Colon (tissue), 2 donors: ENCODE measurements at regions not wholly inside any gene's neighbourhood (a gene's known extent, or its start where the extent isn't known, plus 50 kb on each side); places are given as distances from the start of the nearest gene placed in this dataset.

Experiments used
- FAIRE-seq: peaks from 2 replicates; lab custom pipeline; 2012; peaks lifted over from hg19 to GRCh38; lab: Jason Lieb, UNC
- donor health status: control.
- donor health status: control.

DNA sequence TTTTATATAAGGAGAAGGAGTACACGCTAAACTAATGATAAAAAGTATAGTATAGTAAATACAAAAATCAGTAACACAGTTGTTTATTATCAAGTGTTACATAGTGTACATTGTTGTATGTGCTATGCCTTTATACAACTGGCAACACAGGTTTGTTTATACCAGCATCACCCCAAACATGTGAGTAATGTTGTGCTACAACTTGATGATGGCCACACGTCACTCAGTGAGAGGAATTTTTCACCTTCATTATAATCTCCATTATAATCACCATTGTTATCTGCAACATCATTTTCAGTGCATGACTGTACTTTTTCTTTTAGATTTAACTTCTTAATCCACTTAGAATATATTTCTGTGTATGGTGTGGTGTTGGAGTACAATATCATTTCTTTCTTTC is 204.0 kb upstream of the CTNNB1 start:
- FAIRE-seq = no peak

DNA sequence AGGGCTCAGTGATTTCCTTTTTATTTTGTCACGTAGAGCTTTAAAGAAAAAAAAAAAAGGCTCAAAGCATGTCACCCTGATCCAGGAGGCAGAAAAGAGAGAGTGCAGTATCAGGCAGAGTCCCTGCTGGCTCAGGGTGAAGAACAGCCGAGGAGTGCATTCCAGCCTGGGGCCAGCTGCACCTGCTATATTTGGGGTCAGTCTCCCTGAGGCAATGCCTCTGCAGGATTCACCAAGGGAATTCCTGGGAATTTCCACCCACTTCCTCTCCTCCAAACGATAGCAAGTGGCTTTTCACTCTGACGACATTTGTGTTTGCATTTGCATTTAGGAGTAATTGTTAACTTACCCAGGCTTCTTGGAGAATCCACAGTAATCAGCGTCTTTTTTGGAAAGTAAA is 202.9 kb upstream of the CTNNB1 start:
- FAIRE-seq = no peak

DNA sequence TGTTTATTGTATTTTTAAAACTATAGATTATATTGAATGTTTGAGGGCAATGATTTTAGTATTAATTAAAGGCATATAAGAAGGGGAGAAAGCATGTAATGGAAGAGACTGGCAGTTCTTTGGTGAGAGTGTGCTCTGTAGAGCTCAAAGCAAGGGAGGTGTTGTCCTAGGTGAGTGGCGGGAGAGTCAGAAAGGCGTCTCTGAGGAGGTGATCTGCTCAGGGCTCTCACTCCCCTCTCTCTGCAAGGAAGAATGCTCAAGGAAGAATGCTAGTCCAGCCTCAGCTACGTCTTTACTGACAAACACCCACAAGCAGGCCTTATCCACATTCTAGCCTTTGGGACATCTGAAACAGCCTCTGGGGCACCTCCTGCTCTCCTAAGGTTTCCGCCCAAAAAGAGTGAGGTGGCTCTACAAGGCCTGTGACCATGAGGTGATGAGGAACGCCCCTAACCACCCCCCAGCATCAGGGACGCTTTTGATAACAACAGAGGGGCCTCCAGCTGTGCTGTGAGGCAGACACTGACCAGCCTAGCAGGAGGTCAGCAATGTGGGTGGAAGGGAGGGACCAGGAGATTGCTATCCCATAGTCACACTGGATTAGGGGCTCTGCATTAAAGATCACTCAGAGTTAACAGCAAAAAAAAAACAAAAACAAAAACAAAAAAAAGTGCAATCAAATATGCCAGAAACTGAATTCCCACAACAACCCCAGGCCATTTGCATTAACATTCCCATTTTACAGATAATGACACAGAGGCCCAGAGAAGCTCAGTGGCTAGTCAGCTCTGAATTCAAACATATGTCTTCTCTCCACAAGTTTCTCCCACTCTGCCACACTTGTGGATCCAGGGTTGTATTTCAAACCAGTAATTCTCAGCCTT is 202.2 kb upstream of the CTNNB1 start:
- FAIRE-seq = no peak

DNA sequence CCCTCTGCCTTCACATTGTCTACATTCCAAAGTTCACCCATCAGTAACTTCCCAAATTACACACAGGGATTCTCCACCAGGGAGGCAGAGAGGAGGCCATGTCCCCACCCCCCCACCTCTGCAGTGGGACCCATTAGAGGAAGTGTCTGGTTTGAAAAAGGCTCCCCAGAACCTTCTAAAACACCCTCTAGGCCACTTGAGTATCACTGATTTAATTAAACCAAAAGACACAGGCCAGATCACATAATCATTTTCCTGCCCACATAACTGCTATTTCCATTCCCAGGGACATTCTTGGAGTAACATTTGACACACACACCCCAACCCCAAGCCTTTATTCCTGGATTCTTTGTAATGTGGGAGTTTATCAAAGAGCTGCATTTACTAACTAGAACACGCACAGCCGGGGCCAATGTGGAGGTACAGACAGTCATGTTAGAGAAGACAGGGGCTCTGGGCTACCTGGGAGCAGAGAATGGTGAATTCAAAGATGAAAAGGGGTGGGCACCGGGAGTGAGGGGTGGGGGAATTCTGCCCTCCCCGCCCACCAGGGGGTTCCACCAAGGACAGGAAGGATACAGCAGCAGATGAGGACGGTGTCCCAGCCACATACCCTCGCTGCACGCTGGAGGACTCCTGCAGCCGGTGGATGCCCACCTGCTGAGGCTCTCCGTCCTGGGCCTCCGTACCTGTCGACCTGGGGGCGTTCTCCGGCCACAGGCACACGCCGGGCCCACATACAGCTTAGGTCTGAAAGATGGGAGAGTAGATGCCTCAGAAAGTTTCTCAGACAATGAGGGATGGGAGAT is 201.4 kb upstream of the CTNNB1 start:
- FAIRE-seq = no peak

DNA sequence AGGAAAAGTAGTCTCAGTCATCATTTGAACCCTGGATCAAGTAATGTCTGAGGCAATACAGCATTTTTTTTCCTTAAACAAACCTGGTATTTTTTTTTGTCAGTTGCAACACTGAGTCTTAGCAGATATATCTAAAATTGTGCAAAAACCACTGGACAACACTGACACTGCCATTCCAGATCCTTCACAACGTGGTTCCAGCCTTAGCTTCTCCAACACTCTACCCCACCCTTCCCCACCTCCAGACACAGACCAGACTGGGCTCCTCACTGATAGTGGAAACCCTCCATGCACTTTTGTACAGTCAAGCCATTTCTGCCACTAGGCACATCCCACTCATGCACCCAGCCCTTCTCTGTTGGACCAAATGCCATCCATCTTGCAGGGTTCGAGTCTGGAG is 199.6 kb upstream of the CTNNB1 start:
- FAIRE-seq = no peak

DNA sequence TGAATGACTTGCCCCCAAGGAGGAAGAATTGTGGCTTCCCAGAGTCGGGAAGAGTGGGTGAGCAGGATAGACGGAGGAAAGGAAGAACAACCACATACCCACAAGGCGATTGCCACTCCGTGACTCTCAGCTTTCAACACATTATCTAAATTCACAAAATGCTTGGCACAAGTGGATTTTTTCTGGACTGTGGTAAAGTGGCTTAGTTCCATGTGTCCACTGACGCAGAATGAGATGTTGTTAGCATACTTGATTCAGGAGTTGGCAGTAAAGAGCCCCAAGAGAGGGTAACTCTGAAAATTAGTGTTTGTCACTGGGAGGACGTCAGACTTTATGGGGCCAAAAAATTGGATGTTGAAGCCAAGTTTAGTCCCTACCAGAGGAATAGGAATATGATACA is 198.8 kb upstream of the CTNNB1 start:
- no peak for FAIRE-seq

DNA sequence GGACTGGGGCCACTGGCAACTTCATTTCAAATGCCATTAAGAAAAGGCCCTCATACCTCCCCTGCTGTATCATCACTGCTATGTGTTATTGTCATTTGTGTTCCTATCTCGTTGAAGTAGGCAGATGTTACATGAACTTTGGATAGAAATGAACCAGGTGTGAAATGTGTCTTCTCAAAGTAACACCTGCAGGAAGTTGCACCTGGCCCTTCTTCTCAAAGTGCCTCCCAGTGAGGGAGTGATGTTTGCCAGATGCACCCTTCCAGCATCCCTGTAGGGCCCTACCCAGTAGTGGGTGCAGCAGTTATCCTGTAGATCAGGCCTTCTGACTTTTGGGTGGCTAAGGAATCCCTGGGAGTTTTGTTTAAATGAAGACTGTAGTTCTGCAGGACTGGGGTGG is 197.7 kb upstream of the CTNNB1 start:
- no peak for FAIRE-seq

DNA sequence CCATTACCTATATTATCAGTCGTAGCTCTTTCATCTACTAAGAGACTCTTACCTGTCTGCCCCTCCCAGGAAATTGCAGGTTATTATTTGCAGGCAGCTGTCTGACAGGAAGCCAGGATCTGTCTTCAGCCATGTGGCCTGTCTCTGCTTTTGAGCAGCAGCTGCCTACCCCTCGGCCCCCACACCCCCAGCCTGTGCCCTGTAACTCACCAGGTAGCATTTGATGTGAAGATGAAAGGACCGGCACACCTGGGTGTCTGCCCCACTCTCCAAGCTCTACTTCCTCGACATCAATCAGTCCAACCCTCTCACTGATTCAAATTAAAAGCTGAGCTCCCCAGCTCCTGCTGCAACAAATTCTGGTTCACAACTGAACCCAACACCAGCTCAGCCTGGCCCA is 197.2 kb upstream of the CTNNB1 start:
- no peak for FAIRE-seq

DNA sequence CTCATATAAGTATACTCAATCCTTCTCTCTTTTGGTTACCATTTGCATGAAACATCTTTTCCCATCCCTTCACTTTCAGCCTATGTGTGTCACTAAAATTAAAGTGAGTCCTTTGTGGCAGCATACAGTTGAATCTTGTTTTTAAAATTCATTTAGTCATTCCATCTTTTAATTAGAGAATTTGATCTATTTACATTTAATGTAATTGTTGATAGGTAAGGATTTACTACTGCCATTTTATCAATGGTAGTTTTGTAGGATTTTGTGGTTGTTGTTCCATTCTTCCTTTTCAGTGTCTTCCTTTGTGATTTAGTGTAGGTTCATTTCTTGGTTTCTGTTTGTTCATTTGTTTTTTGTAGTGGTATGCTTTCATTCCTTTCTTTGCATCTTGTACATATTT is 191.9 kb upstream of the CTNNB1 start:
- FAIRE-seq = no peak

DNA sequence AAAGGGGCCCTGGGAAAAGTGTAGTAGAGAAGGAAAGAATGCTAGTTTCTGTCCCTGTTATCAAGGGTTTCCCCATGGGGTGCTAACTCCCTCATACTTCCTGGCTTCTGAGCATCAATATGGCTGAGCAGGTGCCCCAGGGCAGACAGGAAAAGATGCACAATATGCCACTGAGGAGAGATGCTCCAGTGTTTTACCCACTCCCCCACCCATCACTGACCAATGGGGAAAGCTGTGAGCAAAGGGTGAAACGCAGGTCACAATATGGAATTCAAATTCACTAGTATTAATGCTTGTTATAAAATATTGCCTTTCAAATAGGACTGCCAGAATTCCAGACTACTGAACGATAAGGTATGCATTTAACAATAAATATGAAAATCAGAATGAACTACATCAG is 187.5 kb upstream of the CTNNB1 start:
- FAIRE-seq = no peak

DNA sequence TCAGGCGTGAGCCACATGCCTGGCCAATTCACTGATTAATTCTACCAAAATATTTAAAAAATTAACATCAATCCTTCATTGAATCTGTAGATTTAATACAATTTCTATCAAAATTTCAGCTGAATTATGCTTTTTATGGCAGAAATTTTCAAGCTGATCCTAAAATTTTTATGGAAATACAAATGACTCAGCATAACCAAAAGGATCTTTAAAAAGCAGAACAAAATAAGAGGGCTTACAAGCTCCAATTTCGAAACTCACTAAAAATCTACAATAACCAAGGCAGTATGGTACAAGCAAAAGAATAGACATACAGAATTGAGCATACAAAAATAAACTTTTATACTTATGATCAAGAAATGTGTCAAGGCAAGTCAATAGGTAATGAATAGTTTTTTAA is 180.4 kb upstream of the CTNNB1 start:
- FAIRE-seq = no peak

DNA sequence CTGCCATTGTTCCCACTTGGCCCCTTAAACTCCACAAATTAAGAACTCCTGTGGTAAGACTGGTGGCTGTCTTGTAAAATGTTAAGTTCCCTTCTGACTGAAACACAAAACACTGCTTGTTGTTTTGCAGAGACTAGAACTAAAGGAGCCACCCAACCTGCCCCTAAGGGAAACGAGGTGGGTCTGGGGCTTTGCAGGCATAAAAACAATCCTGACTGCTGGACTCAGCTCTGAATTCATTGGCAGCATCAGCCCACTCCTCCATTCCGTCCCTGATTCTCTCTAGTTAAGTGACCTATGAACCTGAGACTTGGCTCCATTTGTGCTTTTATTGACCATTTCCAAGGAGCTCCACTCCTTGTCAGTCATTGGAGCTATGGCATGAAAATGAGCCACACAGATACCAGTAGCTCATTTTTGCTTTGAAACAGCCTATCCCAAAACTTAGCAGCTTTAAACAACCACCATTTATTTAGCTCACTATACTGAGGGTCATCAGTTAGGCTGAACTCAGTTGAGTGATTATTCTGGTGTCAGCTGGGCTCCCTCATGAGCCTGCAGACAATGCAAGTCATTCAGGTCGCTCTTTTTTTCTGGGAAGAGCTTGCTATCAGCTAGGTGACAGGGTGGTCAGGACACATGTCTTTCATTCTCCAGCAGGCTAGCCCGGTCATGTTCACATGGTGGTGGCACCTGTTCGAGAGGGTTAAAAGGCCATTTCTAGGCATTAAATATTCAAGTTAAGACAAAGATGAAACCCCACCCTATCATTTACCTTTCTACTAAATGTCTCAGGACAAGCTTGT is 175.1 kb upstream of the CTNNB1 start:
- FAIRE-seq = no peak

DNA sequence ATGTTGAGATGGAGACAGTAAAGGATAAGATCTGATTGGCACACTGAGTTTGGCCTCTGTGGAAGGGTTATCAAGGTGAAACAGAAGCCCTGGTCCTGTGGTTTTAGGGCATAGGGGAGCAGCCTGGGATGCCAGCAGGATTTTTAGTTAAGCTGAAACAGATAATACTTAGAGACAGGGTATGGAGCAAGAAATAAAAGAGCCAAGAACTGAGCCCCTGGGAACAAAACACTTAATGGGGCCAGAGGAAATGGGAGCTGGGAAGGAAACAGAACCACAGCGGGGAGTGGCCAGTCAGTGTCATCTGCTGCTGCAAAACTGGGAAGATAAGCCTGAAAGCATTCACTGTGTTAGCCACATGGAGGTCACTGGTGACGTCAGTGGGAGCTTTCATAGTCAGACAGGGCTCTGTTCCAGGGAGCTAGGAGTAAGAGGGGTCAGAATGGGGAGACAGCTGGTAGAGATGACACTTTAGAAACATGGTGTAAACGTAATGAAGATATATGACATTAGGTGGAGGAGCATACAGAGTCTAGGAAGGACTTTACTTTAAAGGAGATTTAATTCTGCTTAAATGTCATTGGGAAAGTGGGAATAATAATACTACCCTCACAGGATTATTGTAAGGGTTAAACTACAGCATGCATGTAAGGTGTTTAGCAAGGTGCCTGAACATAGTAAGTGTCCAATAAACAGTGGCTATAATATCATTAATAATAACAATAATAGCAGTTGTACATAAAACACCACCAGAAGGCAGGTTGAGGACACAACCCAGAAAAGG is 172.7 kb upstream of the CTNNB1 start:
- no peak for FAIRE-seq

DNA sequence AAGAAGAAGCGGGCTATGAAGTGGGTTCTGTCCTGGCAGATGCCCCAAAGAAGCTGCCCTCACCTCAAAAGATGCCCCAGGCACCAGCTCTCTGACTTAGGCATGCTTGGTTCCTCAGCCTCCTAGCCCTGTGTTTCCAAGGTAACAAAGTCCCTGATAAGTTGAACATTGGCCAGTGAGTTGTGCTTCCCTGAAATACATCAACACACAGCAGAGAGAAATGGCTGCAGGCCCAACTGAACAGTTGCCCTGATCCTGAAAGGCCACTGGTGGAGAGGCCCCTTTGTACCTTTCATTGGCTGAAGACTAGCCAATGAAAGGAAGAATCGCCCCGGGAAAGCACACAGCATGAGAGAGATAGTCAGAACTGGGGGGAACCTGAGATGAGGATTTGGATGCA is 169.9 kb upstream of the CTNNB1 start:
- FAIRE-seq = no peak

DNA sequence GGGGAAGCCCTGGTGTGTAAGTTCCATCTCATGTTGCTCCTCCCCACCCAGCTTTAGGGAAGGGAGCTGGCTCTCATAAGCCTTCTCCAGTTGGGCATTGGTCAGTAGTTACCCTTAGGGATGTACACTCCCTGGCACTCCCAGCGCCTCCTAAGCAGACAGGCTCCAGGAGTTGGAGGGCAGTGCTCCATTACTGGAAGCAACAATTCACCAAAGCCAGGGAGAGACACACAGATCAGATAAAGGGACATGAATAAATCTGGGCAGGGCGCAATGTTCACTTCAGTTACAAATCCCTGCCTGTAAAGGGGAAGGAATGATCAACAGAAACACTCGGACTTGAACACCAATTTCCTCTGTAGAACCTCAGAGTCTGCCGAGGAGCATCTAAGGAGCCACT is 169.1 kb upstream of the CTNNB1 start:
- FAIRE-seq = no peak

DNA sequence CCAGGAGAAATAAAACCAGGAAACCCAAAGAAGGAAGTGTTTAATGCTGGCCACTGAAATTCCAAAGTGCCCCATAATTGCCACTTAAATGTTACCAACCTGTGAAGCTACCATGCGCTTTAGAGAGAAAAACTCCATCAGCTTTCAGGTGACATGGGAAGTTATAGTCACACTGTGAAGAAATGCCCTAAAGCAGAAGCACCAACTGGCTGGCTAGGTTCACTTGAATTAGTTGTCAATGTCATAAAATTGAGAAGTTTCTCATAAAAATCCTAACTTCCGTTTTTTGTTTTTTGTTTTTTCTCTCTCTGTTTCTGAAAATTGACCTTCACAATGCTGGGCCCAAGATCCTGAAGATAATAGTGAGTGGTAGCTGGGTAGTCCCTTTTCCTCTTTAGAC is 167.9 kb upstream of the CTNNB1 start:
- FAIRE-seq = no peak

DNA sequence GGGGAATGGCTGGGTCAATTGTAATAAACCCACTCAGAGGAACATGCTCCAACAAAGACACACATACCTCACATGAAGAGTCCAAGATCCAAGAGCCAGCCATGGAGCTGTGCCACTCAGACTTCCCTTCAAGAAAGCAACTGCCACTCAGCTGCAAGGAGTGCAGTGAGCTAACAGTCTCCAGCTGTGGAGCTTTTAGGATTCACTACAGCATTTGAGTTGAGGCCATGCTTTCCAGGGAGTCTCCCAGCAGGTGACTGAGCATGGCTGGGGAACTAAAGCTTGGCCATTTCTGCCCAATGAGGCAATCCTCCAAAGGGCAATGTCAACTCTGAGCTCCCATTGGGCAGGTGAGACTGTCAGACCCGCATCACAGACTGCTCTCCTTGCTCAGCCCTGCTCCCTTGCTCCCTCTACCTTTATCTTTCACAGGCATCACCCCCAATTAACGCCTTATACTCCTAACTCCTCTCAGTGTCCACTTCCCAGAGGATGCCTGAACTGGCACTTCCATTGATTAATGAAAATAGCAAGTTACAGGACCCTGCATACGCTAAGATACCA is 165.3 kb upstream of the CTNNB1 start:
- FAIRE-seq = no peak

DNA sequence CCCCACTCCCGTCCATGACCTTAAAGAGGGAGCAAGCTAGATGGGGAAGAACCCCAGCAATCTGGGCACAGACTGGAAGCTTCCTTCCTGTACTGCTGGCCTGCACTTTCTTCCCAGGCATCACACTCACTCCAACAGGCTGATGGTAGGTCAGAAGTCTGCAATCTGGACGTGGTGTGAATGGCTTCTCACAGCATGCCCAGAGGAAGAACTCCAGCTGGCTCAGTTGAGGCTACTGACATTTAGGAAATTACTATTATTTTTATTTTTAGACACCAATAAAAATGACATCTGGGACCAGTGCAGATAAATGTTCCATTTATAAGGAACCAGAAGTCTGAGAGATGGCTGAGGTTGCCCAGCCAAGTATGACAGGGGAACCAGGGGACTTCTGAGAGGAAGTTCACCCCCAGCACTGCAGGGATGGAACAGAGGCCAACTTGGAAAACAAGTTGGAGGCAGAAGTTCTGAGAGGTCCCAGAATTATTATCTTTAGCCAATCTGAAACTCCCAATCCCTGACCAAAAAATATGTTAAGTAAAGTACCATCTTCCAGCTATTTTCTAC is 163.8 kb upstream of the CTNNB1 start:
- FAIRE-seq = no peak

DNA sequence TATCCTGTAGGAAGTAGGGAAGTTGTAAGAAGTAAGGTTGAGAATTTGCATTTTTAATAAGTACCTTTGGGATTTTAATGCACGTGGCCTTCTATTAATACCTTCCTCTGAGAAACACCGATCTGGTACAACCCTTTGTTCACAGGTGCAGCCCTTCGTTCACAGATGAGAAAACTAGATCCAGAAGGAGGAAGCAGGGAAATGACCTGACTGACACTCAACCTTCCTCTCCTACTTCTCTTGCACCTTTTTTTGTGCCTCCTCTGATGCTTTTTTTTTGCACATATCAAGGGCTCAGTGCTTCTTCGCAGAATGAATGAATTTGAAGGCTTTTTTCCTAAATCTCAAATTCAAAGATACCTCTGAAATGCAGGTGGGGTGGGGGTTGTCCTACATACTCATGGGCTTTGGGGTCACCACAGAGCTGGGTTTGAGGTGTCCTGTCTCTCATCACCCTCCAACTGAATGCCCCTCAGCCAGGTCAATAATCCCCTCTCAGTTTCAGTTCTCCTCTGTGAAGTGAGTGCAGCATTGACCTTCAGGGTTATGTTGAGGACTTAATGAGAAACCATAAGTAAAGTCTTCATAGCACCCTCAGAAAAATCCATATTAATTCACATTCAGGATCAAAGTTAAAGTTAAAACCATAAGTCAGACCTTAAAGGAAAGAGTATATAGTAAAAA is 161.5 kb upstream of the CTNNB1 start:
- FAIRE-seq = no peak

DNA sequence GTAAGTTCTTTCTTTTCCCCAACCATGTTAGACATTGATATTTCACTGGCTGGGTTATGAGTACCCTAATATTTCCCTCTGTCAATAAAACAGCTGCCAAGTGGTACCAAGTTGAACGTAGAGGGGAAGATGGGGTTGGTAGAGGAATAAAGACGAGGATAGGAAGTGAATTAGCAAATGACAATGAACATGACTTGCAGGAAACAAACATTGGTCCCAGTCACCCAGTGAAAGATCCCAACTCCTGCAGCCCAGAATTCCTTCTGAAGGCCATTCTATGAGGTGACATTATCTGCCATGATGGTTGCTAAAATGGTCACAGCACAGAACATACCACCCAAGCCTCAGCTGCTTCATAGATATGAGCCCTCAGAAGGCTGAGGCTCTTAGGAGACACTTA is 159.0 kb upstream of the CTNNB1 start:
- FAIRE-seq = no peak

DNA sequence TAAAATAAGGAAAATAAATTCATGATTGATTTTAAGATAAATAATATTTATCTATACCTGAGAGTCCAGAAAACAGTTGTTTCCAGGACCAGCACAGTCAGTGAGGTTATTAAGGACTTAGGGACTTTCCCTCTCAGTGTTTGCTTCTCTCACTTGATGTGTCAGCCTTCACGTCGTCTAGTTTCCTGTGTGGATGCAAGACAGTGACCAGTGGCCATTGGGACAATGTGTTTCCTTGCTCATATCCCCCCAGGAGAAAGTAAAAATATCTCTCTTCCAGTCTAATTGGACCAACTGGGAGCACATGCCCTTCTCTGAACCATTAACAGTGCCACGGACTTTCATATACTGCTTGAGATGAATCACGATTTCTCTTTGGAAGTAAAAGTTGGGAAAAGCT is 157.8 kb upstream of the CTNNB1 start:
- no peak for FAIRE-seq
